HepG2 (cell line): ENCODE measurements at regions not wholly inside any gene's neighbourhood (a gene's known extent, or its start where the extent isn't known, plus 50 kb on each side); places are given as distances from the start of the nearest gene placed in this dataset.

Source experiments
- CBFB ChIP-seq: sonication (generic); formaldehyde crosslinking; IDR thresholded peaks from 2 replicates; pipeline ENCODE4 v1.4.0; 2020; ENCODE audit warnings: missing genetic modification reagents
- CTCF ChIP-seq: sonication (generic); formaldehyde crosslinking; IDR thresholded peaks from 2 replicates; pipeline ENCODE4 v1.5.0; 2020; ENCODE audit warnings: mild to moderate bottlenecking, missing genetic modification reagents, moderate library complexity
- KDM5B ChIP-seq: sonication (generic); formaldehyde crosslinking; IDR thresholded peaks from 2 replicates; pipeline ENCODE4 v1.4.0; 2020; ENCODE audit warnings: missing genetic modification reagents, mild to moderate bottlenecking, borderline replicate concordance
- KLF13 ChIP-seq: sonication (generic); formaldehyde crosslinking; IDR thresholded peaks from 2 replicates; pipeline ENCODE4 v1.4.0; 2020; ENCODE audit warnings: mild to moderate bottlenecking, missing genetic modification reagents
- POLR2AphosphoS2 ChIP-seq: IDR thresholded peaks from 2 replicates; pipeline ENCODE4 v1.6.1; 2011; ENCODE audit warnings: low read depth, low read length, improper control_type of control experiment
- TBX3 ChIP-seq: fragments of 450-650 bp; IDR thresholded peaks from 2 replicates; pipeline ENCODE4 v1.6.1; 2017; ENCODE audit warnings: antibody characterized with exemption, mild to moderate bottlenecking, inconsistent platforms, borderline replicate concordance
- ZMYM4 ChIP-seq: sonication (generic); formaldehyde crosslinking; IDR thresholded peaks from 2 replicates; pipeline ENCODE4 v1.8.1; 2023; ENCODE audit warnings: mild to moderate bottlenecking, missing genetic modification reagents
- ZNF18 ChIP-seq: sonication (generic); formaldehyde crosslinking; IDR thresholded peaks from 2 replicates; pipeline ENCODE4 v1.8.0; 2022; ENCODE audit warnings: mild to moderate bottlenecking, missing genetic modification reagents; ENCODE audit not compliant: insufficient replicate concordance
- ZSCAN29 ChIP-seq: sonication (generic); formaldehyde crosslinking; conservative IDR thresholded peaks from 2 replicates; pipeline ENCODE4 v1.4.0; 2020; ENCODE audit warnings: mild to moderate bottlenecking, missing genetic modification reagents
- TF ChIP-seq, protein P1 (sequence below): sonication (generic); formaldehyde crosslinking; IDR thresholded peaks from 2 replicates; pipeline ENCODE4 v1.8.1; 2023; ENCODE audit warnings: missing genetic modification reagents, inconsistent platforms, borderline replicate concordance
- TF ChIP-seq, protein P2 (sequence below): sonication (generic); formaldehyde crosslinking; IDR thresholded peaks from 2 replicates; pipeline ENCODE4 v1.5.0; 2020; ENCODE audit warnings: mild to moderate bottlenecking, missing genetic modification reagents
- TF ChIP-seq, protein P3 (sequence below): IDR thresholded peaks from 2 replicates; pipeline ENCODE4 v1.6.1; 2016; ENCODE audit warnings: missing compliant biosample characterization, missing genetic modification reagents, borderline replicate concordance

- TF ChIP-seq, protein P1, sequence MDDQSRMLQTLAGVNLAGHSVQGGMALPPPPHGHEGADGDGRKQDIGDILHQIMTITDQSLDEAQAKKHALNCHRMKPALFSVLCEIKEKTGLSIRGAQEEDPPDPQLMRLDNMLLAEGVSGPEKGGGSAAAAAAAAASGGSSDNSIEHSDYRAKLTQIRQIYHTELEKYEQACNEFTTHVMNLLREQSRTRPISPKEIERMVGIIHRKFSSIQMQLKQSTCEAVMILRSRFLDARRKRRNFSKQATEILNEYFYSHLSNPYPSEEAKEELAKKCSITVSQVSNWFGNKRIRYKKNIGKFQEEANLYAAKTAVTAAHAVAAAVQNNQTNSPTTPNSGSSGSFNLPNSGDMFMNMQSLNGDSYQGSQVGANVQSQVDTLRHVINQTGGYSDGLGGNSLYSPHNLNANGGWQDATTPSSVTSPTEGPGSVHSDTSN (CRISPR knock-in tag), result no peak
- TF ChIP-seq CTCF (CRISPR knock-in tag), result no peak
- TF ChIP-seq CBFB (CRISPR knock-in tag), result no peak
- no peak for TF ChIP-seq POLR2AphosphoS2
- TF ChIP-seq ZMYM4 (CRISPR knock-in tag), result no peak
- no peak for TF ChIP-seq KLF13 (CRISPR knock-in tag)
- no peak for TF ChIP-seq ZNF18 (CRISPR knock-in tag)
- TF ChIP-seq TBX3, result no peak
- no peak for TF ChIP-seq ZSCAN29 (CRISPR knock-in tag)
- no peak for TF ChIP-seq KDM5B (CRISPR knock-in tag)
- TF ChIP-seq, protein P2, sequence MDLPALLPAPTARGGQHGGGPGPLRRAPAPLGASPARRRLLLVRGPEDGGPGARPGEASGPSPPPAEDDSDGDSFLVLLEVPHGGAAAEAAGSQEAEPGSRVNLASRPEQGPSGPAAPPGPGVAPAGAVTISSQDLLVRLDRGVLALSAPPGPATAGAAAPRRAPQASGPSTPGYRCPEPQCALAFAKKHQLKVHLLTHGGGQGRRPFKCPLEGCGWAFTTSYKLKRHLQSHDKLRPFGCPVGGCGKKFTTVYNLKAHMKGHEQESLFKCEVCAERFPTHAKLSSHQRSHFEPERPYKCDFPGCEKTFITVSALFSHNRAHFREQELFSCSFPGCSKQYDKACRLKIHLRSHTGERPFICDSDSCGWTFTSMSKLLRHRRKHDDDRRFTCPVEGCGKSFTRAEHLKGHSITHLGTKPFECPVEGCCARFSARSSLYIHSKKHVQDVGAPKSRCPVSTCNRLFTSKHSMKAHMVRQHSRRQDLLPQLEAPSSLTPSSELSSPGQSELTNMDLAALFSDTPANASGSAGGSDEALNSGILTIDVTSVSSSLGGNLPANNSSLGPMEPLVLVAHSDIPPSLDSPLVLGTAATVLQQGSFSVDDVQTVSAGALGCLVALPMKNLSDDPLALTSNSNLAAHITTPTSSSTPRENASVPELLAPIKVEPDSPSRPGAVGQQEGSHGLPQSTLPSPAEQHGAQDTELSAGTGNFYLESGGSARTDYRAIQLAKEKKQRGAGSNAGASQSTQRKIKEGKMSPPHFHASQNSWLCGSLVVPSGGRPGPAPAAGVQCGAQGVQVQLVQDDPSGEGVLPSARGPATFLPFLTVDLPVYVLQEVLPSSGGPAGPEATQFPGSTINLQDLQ (CRISPR knock-in tag), result no peak
- TF ChIP-seq, protein P3, sequence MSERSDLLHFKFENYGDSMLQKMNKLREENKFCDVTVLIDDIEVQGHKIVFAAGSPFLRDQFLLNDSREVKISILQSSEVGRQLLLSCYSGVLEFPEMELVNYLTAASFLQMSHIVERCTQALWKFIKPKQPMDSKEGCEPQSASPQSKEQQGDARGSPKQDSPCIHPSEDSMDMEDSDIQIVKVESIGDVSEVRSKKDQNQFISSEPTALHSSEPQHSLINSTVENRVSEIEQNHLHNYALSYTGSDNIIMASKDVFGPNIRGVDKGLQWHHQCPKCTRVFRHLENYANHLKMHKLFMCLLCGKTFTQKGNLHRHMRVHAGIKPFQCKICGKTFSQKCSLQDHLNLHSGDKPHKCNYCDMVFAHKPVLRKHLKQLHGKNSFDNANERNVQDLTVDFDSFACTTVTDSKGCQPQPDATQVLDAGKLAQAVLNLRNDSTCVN (CRISPR knock-in tag), result no peak
These were observed 105.3 kb upstream of the UGP2 start for GRCh38 chr2:63736354-63736753.
